GM19240 (cell line): ENCODE measurements at regions not wholly inside any gene's neighbourhood (a gene's known extent, or its start where the extent isn't known, plus 50 kb on each side); places are given as distances from the start of the nearest gene placed in this dataset.
"Not testable (repeated sequence)": the region's sequence is repeated elsewhere in the genome, so short reads cannot be mapped to it uniquely, and the experiment has no call there.

ENCODE experiments used
- DNase-seq: peaks from one replicate; pipeline ENCODE4 v3.0.0; 2011; ENCODE audit warnings: low spot score; ENCODE audit not compliant: insufficient read length

DNA sequence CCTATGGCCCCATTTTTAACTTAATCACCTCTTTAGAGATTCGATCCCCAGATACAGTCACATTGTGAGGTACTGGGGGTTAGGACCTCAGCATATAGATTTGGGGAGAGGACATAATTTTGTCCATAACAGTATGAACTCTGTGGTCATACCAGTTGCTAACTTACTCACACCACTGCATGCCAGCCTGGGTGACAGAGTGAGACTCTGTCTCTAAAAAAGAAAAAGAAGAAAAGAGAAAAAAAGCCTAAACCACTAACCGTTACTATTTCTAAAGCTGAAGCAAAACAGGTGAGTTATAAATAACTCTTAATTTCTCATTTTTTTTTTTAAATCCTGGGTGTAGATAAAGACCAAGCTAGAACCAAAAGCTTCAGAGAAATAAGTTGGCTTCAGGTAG, 155.1 kb upstream of the AUTS2 start:
- no peak for DNase-seq

GRCh38 chr7:69445541-69445940, 152.7 kb upstream of the AUTS2 start:
- DNase-seq, result no peak

GRCh38 chr7:69446213-69446612, 152.1 kb upstream of the AUTS2 start:
- not testable (repeated sequence) for DNase-seq

GRCh38 chr7:69448071-69448470, 150.2 kb upstream of the AUTS2 start:
- no peak for DNase-seq

- DNase-seq, result no peak
Measured at GRCh38 chr7:69450456-69450855, 147.8 kb upstream of the AUTS2 start.

DNA sequence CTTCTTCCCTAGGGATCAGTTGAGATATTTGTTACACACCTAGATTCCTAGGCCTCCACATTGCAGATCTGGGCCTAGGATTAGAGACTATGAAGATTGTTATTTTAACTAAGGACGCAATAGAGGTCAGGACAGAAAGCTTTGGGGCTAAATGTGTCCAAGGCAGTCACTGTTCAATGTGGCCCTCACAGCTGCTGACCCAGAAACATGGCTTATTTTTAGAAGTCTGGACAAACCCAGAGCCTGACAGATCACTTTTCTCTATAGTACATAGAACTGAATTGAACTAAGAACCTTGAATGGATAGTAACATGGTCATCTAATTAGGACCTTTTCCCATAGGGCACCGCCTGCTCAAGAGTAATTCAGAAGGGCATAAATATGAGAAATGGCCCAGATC, 146.6 kb upstream of the AUTS2 start:
- no peak for DNase-seq

GRCh38 chr7:69452797-69453196, 145.5 kb upstream of the AUTS2 start:
- no peak for DNase-seq

DNA sequence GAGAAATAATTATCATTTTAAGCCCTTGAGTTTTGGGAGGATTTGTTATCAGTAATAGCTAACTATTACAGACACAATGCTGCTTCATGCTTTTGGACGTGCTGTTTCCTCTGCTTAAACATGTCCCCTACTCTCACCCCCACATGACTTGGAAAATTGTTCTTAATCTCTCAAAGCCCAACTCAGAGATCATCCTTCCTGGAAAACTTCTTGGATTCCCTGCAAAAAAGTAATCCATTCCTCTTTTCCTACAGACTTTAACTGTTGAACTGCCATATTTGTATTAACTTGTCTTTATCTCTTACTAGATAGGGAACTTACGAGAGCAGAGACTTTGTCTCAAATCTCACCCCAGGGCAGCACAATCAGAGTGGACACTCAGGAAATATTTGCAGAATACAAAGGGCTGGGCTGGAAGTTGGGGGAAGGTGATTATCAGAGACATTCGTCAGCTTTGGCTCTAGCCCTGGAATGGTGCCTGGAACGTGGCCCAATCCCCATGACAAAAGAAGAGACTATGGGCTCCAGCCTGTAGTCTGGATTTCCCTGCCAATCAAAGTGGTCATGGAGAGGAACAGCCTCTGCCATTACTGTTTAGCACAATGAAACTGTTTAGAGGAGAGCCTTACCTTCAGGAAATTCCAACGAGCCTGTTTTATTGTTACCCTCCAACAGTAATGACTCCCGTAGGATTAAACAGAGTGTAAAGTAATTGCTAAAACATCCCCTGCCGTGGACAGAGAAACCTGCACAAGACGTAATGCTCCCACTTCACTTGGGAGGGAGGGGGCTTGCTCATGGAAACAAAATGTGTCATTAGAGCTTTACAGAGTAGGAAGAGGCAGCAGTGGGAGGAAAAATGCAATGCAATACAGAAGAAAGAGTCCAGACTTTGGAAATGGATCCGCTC, 140.4 kb upstream of the AUTS2 start:
- no peak for DNase-seq

DNA sequence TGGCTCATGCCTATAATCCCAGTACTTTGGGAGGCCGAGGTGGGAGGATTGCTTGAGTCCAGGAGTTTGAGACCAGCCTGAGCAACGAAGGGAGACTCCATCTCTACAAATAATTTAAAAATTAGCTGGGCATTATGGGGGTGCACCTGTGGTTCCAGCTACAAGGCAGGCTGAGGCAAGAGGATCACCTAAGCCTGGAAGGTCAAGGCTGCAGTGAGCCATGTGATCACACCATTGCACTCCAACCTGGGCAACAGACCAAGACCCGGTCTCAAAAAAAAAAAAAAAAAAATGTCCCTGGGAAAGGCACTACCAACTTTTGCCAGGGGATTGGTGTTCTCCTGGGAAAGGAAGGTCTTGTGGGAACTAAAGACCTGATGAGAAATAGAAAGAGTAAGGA, 134.2 kb upstream of the AUTS2 start:
- no peak for DNase-seq

- no peak for DNase-seq
Measured at GRCh38 chr7:69465262-69465661, 133.0 kb upstream of the AUTS2 start.

DNA sequence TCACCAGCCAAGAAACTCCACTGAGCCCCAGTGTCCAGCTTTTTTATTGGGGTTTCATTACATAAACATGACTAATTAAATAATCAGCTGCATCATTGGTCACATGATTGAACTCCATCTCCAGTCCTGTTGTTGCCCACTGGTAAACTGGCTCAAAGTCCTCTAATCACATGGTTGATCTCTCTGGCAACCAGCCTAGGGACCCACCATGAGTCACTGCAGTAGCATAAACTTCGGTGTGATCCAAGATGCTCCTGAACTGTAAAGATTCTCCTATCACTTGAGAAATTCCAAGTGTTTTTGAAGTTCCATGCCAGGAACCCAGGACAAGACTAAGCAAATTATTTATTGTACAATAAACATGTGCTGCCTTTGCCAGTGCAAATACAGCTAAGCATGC, 130.4 kb upstream of the AUTS2 start:
- no peak for DNase-seq

- no peak for DNase-seq
Measured at GRCh38 chr7:69476416-69476815, 121.9 kb upstream of the AUTS2 start.

GRCh38 chr7:69482676-69483075, 115.6 kb upstream of the AUTS2 start:
- no peak for DNase-seq

GRCh38 chr7:69489533-69489932, 108.7 kb upstream of the AUTS2 start:
- DNase-seq, result no peak

DNA sequence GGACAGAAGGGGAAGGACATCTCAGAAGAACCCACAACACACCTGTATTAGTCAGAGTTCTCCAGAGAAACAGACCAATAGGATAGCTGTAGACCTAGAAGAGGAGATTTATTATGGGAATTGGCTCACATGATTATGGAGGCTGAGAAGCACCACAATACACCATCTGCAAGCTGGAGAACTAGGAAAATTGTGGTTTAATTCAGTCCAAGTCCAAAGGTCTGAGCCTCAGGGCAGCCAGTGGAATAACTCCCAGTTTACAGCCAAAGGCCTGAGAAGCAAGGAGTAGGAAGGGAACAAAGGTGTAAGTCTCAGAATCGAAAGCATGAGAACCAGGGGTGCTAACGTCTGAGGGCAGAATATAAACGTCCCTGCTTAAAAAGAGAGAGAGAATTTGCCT, 99.6 kb upstream of the AUTS2 start:
- no peak for DNase-seq

- no peak for DNase-seq
Measured at GRCh38 chr7:69502358-69502757, 95.9 kb upstream of the AUTS2 start.

- no peak for DNase-seq
Measured at GRCh38 chr7:69504733-69505420, 93.4 kb upstream of the AUTS2 start.

GRCh38 chr7:69508736-69509135, 89.5 kb upstream of the AUTS2 start:
- DNase-seq, result no peak

DNA sequence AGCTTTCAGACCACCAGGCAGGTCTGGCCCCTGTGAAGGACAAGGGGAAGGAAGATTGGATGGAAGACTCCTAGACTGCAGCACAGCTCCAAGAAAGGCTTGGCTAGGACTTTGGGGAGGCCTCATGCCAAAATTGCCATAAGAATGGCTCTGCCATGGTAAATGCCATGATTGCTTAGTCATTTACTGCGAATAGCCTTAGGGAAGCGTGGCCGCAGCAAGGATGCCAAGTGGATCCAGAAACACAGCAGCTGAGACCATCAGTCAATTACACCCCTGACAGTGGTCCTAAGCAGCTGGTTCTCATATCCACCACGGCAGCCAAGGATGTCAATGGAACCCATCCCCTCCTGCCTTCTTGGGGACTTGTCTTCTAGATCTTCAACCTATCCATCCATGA, 88.2 kb upstream of the AUTS2 start:
- no peak for DNase-seq

DNA sequence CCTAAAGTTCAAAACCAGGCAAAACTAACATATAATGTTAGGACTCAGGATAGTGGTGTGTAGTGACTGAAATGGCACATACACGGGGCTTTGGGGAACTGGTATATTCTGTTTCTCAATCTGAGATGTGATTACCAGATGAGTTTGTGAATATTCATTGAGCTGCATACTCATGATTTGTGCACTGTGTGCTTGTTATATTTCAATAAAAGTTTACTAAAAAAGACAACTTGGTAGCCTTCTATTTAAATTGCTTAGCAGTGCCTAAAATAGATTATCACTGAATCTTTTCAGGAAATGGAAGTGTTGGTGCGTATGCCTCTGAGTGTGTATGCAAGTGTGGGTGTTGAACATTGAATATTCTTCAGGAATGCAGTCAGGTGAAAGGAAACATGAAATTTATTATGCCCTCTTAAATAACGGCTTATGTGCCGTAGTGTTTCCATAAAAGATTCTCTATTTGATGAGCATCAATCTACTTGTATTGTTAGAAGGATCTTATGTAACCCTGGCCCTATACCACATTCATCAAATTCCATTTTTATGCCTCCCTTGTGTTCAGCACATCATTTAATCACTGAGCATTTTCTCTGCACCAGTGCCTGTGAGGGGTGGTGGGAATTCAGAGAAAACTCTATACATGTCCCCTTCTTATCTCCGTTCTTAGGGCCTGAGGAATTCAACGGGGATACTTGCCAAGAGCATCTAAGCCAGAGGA, 82.6 kb upstream of the AUTS2 start:
- no peak for DNase-seq

GRCh38 chr7:69516238-69516820, 81.9 kb upstream of the AUTS2 start:
- DNase-seq, result no peak
